PC-3 (cell line): ENCODE measurements at regions not wholly inside any gene's neighbourhood (a gene's known extent, or its start where the extent isn't known, plus 50 kb on each side); places are given as distances from the start of the nearest gene placed in this dataset.

Source experiments
- ATAC-seq: fragments of 200-7000 bp; cut with Tn5 transposase; 2 replicates; pipeline ENCODE4 v1.9.1; 2020; ENCODE audit warnings: mild to moderate bottlenecking, moderate library complexity
- BruUV-seq: library from RNA; stranded (reverse); fragments of 400-500 nt; replicated peaks from 2 replicates; lab custom pipeline; 2021; lab: Mats Ljungman, UMichigan
- CTCF ChIA-PET: fragments of 300-600 bp; sonication (Branson Sonifier 250); formaldehyde crosslinking; loops from one replicate; lab custom pipeline; 2022; ENCODE audit warnings: antibody characterized with exemption; lab: Charles Lee
- POLR2A ChIA-PET: fragments of 300-600 bp; sonication (Branson Sonifier 250); formaldehyde crosslinking; loops from one replicate; lab custom pipeline; 2022; ENCODE audit warnings: antibody characterized with exemption; ENCODE audit not compliant: unreplicated experiment; lab: Charles Lee
- DNase-seq: peaks from one replicate; pipeline ENCODE4 v3.0.0-alpha.2; 2015
- H2AFZ ChIP-seq: fragments of 300-600 bp; sonication (generic); 2 replicates; pipeline ENCODE4 v1.6.0; 2016; ENCODE audit warnings: antibody characterized with exemption, low read length
- H3F3A ChIP-seq: fragments of 300-600 bp; sonication (generic); one replicate; pipeline ENCODE4 v1.6.0; 2017; ENCODE audit warnings: antibody characterized with exemption, low read length, control low read depth, mild to moderate bottlenecking; ENCODE audit not compliant: unreplicated experiment
- H3K27ac ChIP-seq: fragments of 300-600 bp; sonication (generic); 2 replicates; pipeline ENCODE4 v1.5.1; 2016; ENCODE audit warnings: mild to moderate bottlenecking, low read length
- H3K27me3 ChIP-seq: fragments of 300-600 bp; sonication (generic); 2 replicates; pipeline ENCODE4 v1.6.1; 2016; ENCODE audit warnings: low read length, mixed read lengths
- H3K36me3 ChIP-seq: fragments of 300-600 bp; sonication (generic); 2 replicates; pipeline ENCODE4 v1.6.1; 2016; ENCODE audit warnings: low read depth, mixed run types, low read length, mixed read lengths
- H3K4me1 ChIP-seq: fragments of 300-600 bp; sonication (generic); 2 replicates; pipeline ENCODE4 v1.5.1; 2016; ENCODE audit warnings: low read length; ENCODE audit not compliant: insufficient read depth
- H3K4me2 ChIP-seq: fragments of 300-600 bp; sonication (generic); 2 replicates; pipeline ENCODE4 v1.6.0; 2016; ENCODE audit warnings: low read length
- H3K4me3 ChIP-seq: fragments of 300-600 bp; sonication (generic); 2 replicates; pipeline ENCODE4 v1.5.1; 2016; ENCODE audit warnings: mild to moderate bottlenecking, low read length, mixed read lengths
- H3K79me2 ChIP-seq: fragments of 300-600 bp; sonication (generic); 2 replicates; pipeline ENCODE4 v1.6.1; 2017; ENCODE audit warnings: low read length, mixed read lengths
- H3K9ac ChIP-seq: fragments of 300-600 bp; sonication (generic); 2 replicates; pipeline ENCODE4 v1.6.0; 2016; ENCODE audit warnings: mild to moderate bottlenecking, low read length
- H3K9me2 ChIP-seq: fragments of 300-600 bp; sonication (generic); replicated peaks from 2 replicates; pipeline ENCODE4 v1.6.1; 2016; ENCODE audit warnings: mixed run types, low read length, mixed read lengths
- H3K9me3 ChIP-seq: fragments of 300-600 bp; sonication (generic); 2 replicates; pipeline ENCODE4 v1.6.1; 2016; ENCODE audit warnings: low read length, mixed read lengths
- H4K20me1 ChIP-seq: fragments of 300-600 bp; sonication (generic); 2 replicates; pipeline ENCODE4 v1.6.1; 2016; ENCODE audit warnings: low read length, mixed read lengths
- EZH2 ChIP-seq: fragments of 300-600 bp; sonication (generic); IDR thresholded peaks from one replicate; pipeline ENCODE4 v1.6.1; 2017; ENCODE audit warnings: antibody characterized with exemption, mild to moderate bottlenecking, low read length; ENCODE audit not compliant: unreplicated experiment
- EZH2phosphoT487 ChIP-seq: fragments of 300-600 bp; sonication (generic); IDR thresholded peaks from 2 replicates; pipeline ENCODE4 v1.6.1; 2018; ENCODE audit warnings: mild to moderate bottlenecking, antibody characterized with exemption, low read length, borderline replicate concordance
- intact Hi-C: fragments of 100-400 bp; cut with micrococcal nuclease; formaldehyde crosslinking; loops from 2 replicates; pipeline ENCODE4 v1.9.0; 2023
- TF ChIP-seq, protein P1 (sequence below): fragments of 300-600 bp; sonication (generic); conservative IDR thresholded peaks from 2 replicates; pipeline ENCODE4 v1.5.1; 2017; ENCODE audit warnings: antibody characterized with exemption, low read depth, mild to moderate bottlenecking, low read length

DNA sequence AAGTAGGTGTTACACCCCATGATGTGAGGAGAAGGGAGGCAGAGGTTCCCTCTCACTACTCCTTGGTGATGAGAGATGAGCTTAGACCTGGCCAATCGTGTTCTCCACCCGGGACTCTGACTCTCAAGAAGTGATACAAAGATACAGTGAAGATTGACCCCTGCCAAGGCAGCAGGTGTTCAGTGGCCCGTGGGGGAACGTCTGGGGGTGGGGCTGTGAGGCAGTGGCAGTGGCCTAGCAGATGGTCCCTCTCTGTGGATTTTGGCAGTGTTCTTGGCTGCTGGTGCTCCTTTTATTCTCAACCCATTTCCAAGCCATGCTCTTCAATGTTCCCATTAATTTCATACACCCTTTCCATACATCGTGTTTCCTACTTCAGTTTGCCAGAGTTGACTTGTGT is 120.4 kb upstream of the NEDD4L start:
- H3K4me2 ChIP-seq, result no peak overlapping the region
- H3K27ac ChIP-seq, result no peak overlapping the region
- no peaks in the 10 kb centered on the region for H3K9me2 ChIP-seq
- no peaks in the 10 kb centered on the region for H3K36me3 ChIP-seq
- no peaks in the 10 kb centered on the region for H4K20me1 ChIP-seq
- POLR2A ChIA-PET, result no interaction called here
- no peak overlapping the region for H2AFZ ChIP-seq
- no peak overlapping the region for H3K9ac ChIP-seq
- TF ChIP-seq EZH2phosphoT487 (no peak), EZH2 (no peak)
- TF ChIP-seq, protein P1, sequence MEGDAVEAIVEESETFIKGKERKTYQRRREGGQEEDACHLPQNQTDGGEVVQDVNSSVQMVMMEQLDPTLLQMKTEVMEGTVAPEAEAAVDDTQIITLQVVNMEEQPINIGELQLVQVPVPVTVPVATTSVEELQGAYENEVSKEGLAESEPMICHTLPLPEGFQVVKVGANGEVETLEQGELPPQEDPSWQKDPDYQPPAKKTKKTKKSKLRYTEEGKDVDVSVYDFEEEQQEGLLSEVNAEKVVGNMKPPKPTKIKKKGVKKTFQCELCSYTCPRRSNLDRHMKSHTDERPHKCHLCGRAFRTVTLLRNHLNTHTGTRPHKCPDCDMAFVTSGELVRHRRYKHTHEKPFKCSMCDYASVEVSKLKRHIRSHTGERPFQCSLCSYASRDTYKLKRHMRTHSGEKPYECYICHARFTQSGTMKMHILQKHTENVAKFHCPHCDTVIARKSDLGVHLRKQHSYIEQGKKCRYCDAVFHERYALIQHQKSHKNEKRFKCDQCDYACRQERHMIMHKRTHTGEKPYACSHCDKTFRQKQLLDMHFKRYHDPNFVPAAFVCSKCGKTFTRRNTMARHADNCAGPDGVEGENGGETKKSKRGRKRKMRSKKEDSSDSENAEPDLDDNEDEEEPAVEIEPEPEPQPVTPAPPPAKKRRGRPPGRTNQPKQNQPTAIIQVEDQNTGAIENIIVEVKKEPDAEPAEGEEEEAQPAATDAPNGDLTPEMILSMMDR, result no peak
- intact Hi-C loops, result no loop called here
- H3K4me3 ChIP-seq, result no peak overlapping the region
- H3F3A ChIP-seq, result no peaks in the 10 kb centered on the region
- peaks cover 14% of the 10 kb centered on the region for H3K4me1 ChIP-seq
- DNase-seq (no peak), ATAC-seq (no peak)
- no peaks in the 10 kb centered on the region for H3K9me3 ChIP-seq
- no peaks in the 10 kb centered on the region for H3K79me2 ChIP-seq
- BruUV-seq, result no TSS peak
- H3K27me3 ChIP-seq, result no peaks in the 10 kb centered on the region
- CTCF ChIA-PET, result interaction anchor here (0.7 kb wide), 1 partner anchor 55 kb away, joined by 3 read pairs; no protein-coding TSS in a partner anchor

DNA sequence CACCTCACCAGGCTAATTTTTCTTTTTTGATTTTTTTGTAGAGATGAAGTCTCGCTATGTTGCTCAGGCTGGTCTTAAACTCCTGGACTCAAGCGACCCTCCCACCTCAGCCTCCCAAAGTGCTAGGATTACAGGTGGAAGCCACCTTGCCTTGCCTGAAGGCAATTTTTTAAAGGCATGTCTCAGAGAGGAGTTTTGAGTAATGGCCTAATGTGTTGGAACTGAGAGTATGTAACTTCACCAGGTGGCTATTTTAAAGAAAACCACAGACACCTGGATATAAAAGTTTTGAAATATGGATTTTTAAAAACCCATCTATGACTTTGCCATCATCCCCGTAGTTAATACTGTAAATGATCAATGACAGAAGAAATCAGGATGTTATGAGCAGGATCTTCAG is 119.8 kb upstream of the ATP8B1 start:
- no peaks in the 10 kb centered on the region for H3K9me2 ChIP-seq
- H3K36me3 ChIP-seq, result no peaks in the 10 kb centered on the region
- intact Hi-C loops, result no loop called here
- ChIA-PET POLR2A (no interaction called here), CTCF (interaction anchor here (0.7 kb wide), 1 partner anchor 55 kb away, joined by 3 read pairs; no protein-coding TSS in a partner anchor)
- H3K4me3 ChIP-seq, result no peak overlapping the region
- no peak overlapping the region for H3K4me2 ChIP-seq
- no peak overlapping the region for H3K27ac ChIP-seq
- no peaks in the 10 kb centered on the region for H4K20me1 ChIP-seq
- peaks cover 14% of the 10 kb centered on the region for H3K4me1 ChIP-seq
- no peaks in the 10 kb centered on the region for H3F3A ChIP-seq
- no peak for TF ChIP-seq EZH2phosphoT487
- no peaks in the 10 kb centered on the region for H3K79me2 ChIP-seq
- no peak overlapping the region for H3K9ac ChIP-seq
- no peak for DNase-seq
- no peak for ATAC-seq
- H2AFZ ChIP-seq, result no peak overlapping the region
- no TSS peak for BruUV-seq
- H3K9me3 ChIP-seq, result no peaks in the 10 kb centered on the region
- no peaks in the 10 kb centered on the region for H3K27me3 ChIP-seq

DNA sequence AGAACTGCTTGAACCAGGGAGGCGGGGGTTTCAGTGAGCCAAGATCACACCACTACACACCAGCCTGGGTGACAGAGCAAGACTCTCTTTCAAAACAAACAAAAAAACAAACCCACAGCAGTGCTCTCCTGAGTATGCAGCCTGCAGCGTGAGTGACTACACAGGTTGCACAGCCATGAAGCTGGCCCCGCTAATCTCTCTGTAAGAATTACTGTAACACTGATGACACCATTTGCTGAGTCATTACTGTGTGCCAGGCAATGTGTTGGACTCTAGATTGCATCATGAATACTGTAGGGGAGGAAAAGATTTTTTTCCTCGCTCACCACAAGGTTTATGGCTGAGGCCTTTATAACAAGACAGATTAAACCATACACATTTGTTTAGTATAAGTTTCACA is 118.6 kb upstream of the ATP8B1 start:
- Histone ChIP-seq H3K4me3 (no peak overlapping the region), H4K20me1 (no peaks in the 10 kb centered on the region), H3K9me3 (no peaks in the 10 kb centered on the region), H3K4me1 (peaks cover 14% of the 10 kb centered on the region), H3K27ac (no peak overlapping the region), H3K27me3 (no peaks in the 10 kb centered on the region), H3K36me3 (no peaks in the 10 kb centered on the region), H3K4me2 (no peak overlapping the region), H3K9me2 (no peaks in the 10 kb centered on the region), H3F3A (no peaks in the 10 kb centered on the region), H3K79me2 (no peaks in the 10 kb centered on the region), H2AFZ (no peak overlapping the region), H3K9ac (no peak overlapping the region)
- ATAC-seq (no peak), DNase-seq (peak; percentile 17)
- POLR2A ChIA-PET, result no interaction called here
- CTCF ChIA-PET, result no interaction called here
- no TSS peak for BruUV-seq
- TF ChIP-seq, protein P1, result no peak
- no peak for TF ChIP-seq EZH2phosphoT487
- no peak for TF ChIP-seq EZH2
- intact Hi-C loops, result no loop called here
